Keratinocyte (primary cell): ENCODE measurements at regions not wholly inside any gene's neighbourhood (a gene's known extent, or its start where the extent isn't known, plus 50 kb on each side); places are given as distances from the start of the nearest gene placed in this dataset.

Experiments
- DNase-seq: peaks from one replicate; pipeline ENCODE4 v3.0.0-alpha.2; 2011; ENCODE audit warnings: low read depth, missing footprints, low spot score
- FAIRE-seq: peaks from 2 replicates; lab custom pipeline; 2011; peaks lifted over from hg19 to GRCh38; lab: Jason Lieb, UNC
- H2AFZ ChIP-seq: 2 replicates; pipeline ENCODE4 v1.6.0; 2012; ENCODE audit warnings: low read length, control low read depth, inconsistent platforms; ENCODE audit not compliant: control insufficient read depth
- H3K27ac ChIP-seq: 2 replicates; pipeline ENCODE4 v1.5.1; 2011; ENCODE audit warnings: low read length; ENCODE audit not compliant: control insufficient read depth, insufficient read depth
- H3K27me3 ChIP-seq: 3 replicates; pipeline ENCODE4 v1.6.0; 2011; ENCODE audit warnings: low read length; ENCODE audit not compliant: control insufficient read depth, insufficient read depth; ENCODE audit errors: extremely low read depth
- H3K36me3 ChIP-seq, 2 experiments: 2 replicates in 1 of 2; 3 replicates in 1 of 2; pipeline ENCODE4 v1.5.1; 2011; ENCODE audit warnings: low read length in 2 of 2, mild to moderate bottlenecking in 1 of 2; ENCODE audit not compliant: control insufficient read depth in 2 of 2, insufficient read depth in 2 of 2; ENCODE audit errors: extremely low read depth in 1 of 2
- H3K4me1 ChIP-seq: 3 replicates; pipeline ENCODE4 v1.5.1; 2011; ENCODE audit warnings: low read length; ENCODE audit not compliant: control insufficient read depth, insufficient read depth; ENCODE audit errors: extremely low read depth
- H3K4me2 ChIP-seq: 3 replicates; pipeline ENCODE4 v1.6.0; 2011; ENCODE audit warnings: low read depth, low read length; ENCODE audit not compliant: control insufficient read depth, insufficient read depth; ENCODE audit errors: extremely low read depth
- H3K4me3 ChIP-seq, 3 experiments: fragments of 200-600 bp in 1 of 3; sonication (generic) in 1 of 3; 2 replicates in 2 of 3; 3 replicates in 1 of 3; pipeline ENCODE4 v1.5.1; 2011 to 2016; ENCODE audit warnings: low read length in 3 of 3, mild to moderate bottlenecking in 3 of 3, control low read depth in 2 of 3, inconsistent platforms in 1 of 3, low read depth in 1 of 3, mixed read lengths in 1 of 3, mixed run types in 1 of 3, moderate library complexity in 1 of 3; ENCODE audit not compliant: control insufficient read depth in 2 of 3, insufficient read depth in 2 of 3; ENCODE audit errors: extremely low read depth in 1 of 3
- H3K79me2 ChIP-seq: 2 replicates; pipeline ENCODE4 v1.6.0; 2012; ENCODE audit warnings: low read length; ENCODE audit not compliant: control insufficient read depth, insufficient read depth
- H3K9ac ChIP-seq: 3 replicates; pipeline ENCODE4 v1.6.0; 2011; ENCODE audit warnings: low read length; ENCODE audit not compliant: control insufficient read depth, insufficient read depth; ENCODE audit errors: extremely low read depth
- H3K9me1 ChIP-seq: 3 replicates; pipeline ENCODE4 v1.6.0; 2011; ENCODE audit warnings: low read length; ENCODE audit not compliant: control insufficient read depth, insufficient read depth; ENCODE audit errors: extremely low read depth
- H3K9me3 ChIP-seq: 2 replicates; pipeline ENCODE4 v1.5.1; 2012; ENCODE audit warnings: low read depth, low read length; ENCODE audit not compliant: control insufficient read depth
- H4K20me1 ChIP-seq: 3 replicates; pipeline ENCODE4 v1.6.0; 2011; ENCODE audit warnings: low read length; ENCODE audit not compliant: control insufficient read depth, insufficient read depth; ENCODE audit errors: extremely low read depth
- EZH2 ChIP-seq: IDR thresholded peaks from one replicate; pipeline ENCODE4 v1.6.1; 2012; ENCODE audit warnings: inconsistent platforms, mild to moderate bottlenecking, low read length, moderate library complexity
- dilution Hi-C: fragments of 300-500 bp; cut with MboI; formaldehyde crosslinking; loops from one replicate; pipeline ENCODE4 v1.7.0; 2020; ENCODE audit warnings: low sequenced_read_pairs; ENCODE audit not compliant: extremely low pct_ligation_motif_present
- TF ChIP-seq, protein P1 (sequence below), 3 experiments: IDR thresholded peaks in 1 of 3; conservative IDR thresholded peaks in 1 of 3; optimal IDR thresholded peaks in 1 of 3; 2 replicates in 2 of 3; 3 replicates in 1 of 3; pipeline versions ENCODE3 to v1.5.1; 2011; ENCODE audit warnings: low read length in 3 of 3, mild to moderate bottlenecking in 3 of 3, moderate library complexity in 2 of 3, control low read depth in 1 of 3, inconsistent platforms in 1 of 3; ENCODE audit not compliant: insufficient read depth in 2 of 3; ENCODE audit errors: extremely low read depth in 1 of 3

DNA sequence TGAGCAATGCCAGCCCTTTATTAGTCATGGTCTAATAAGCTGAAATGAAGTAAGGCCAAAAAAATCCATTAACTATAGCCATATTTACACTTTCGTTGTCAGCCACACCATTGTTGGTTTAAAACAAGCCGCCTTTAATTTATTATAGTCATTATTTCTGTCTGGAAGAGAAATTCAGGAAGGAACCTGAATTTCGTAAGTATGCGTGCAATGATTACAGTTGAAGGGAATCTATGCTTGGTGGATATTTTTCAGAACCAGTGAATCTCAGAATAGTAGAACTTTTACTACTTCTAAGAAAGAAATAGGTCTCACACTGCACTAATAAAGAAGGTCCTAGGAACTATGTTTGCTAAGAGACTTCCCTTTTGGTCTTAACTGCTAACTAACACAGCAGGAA lies 59.1 kb downstream of the FAM43A start:
- Histone ChIP-seq H3K36me3 (no peaks in the 10 kb centered on the region), H3K4me2 (no peak overlapping the region), H4K20me1 (no peaks in the 10 kb centered on the region), H3K9me1 (no peaks in the 10 kb centered on the region), H2AFZ (no peak overlapping the region), H3K27me3 (peaks cover 7% of the 10 kb centered on the region), H3K79me2 (no peaks in the 10 kb centered on the region), H3K4me1 (peaks cover 2% of the 10 kb centered on the region), H3K9me3 (no peaks in the 10 kb centered on the region), H3K27ac (no peak overlapping the region), H3K4me3 (no peak overlapping the region), H3K9ac (no peak overlapping the region)
- DNase-seq: no peak
- TF ChIP-seq EZH2: no peak
- TF ChIP-seq, protein P1, sequence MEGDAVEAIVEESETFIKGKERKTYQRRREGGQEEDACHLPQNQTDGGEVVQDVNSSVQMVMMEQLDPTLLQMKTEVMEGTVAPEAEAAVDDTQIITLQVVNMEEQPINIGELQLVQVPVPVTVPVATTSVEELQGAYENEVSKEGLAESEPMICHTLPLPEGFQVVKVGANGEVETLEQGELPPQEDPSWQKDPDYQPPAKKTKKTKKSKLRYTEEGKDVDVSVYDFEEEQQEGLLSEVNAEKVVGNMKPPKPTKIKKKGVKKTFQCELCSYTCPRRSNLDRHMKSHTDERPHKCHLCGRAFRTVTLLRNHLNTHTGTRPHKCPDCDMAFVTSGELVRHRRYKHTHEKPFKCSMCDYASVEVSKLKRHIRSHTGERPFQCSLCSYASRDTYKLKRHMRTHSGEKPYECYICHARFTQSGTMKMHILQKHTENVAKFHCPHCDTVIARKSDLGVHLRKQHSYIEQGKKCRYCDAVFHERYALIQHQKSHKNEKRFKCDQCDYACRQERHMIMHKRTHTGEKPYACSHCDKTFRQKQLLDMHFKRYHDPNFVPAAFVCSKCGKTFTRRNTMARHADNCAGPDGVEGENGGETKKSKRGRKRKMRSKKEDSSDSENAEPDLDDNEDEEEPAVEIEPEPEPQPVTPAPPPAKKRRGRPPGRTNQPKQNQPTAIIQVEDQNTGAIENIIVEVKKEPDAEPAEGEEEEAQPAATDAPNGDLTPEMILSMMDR (optimal IDR thresholded peaks at IDR 0.05 in 1 of 3, IDR thresholded peaks at IDR 0.05 in 1 of 3, conservative IDR thresholded peaks at IDR 0.05 in 1 of 3; ENCODE audit: extremely low read depth in 1 of 3, insufficient read depth in 2 of 3, low read length in 3 of 3): no peak
- no peak for FAIRE-seq
- dilution Hi-C loops: no loop called here

DNA sequence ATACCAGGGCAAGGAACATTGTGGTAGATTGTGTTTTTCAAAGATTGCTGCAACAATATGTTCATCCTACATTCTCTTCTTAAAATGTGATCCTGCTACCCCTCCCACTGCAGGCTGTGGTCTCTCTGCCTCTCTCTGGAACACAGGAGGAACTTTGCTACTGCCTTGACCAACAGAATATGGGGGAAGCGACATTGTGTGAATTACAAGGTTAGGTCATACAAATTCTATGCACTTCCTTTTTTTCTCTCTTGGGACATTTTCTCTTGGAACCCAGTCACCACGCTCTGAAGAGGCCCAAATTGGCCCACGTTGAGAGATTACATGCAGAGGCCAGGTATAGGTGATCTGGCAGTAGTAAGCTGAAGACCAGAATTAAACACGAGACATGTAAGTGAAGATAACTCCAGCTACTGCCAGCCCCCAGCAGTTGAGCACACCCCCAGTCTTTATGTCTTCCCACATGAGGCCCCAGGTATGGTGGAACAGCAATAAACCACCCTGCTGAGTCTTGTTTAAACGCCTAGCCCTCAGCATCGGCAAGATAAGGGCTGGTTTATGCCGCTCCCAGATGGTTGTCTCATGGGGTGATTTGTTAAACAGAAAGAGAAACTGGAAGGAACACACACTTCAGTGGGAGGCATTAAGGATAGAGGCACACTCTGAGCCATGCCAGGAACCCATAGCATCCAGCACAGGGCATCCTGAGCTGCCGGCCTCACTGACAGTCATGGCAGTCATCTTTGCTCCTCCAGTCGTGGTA lies 59.9 kb downstream of the FAM43A start:
- H3K4me1 ChIP-seq: peaks cover 2% of the 10 kb centered on the region
- FAIRE-seq (no peak), DNase-seq (no peak)
- dilution Hi-C loops: no loop called here
- no peaks in the 10 kb centered on the region for H3K9me1 ChIP-seq
- H3K9me3 ChIP-seq: no peaks in the 10 kb centered on the region
- no peak overlapping the region for H3K27ac ChIP-seq
- peaks cover 7% of the 10 kb centered on the region for H3K27me3 ChIP-seq
- no peaks in the 10 kb centered on the region for H3K79me2 ChIP-seq
- no peak overlapping the region for H3K4me2 ChIP-seq
- no peak overlapping the region for H2AFZ ChIP-seq
- H3K9ac ChIP-seq: no peak overlapping the region
- no peaks in the 10 kb centered on the region for H3K36me3 ChIP-seq
- no peak overlapping the region for H3K4me3 ChIP-seq
- no peaks in the 10 kb centered on the region for H4K20me1 ChIP-seq
- TF ChIP-seq, protein P1 (optimal IDR thresholded peaks at IDR 0.05 in 1 of 3, IDR thresholded peaks at IDR 0.05 in 1 of 3, conservative IDR thresholded peaks at IDR 0.05 in 1 of 3; ENCODE audit: extremely low read depth in 1 of 3, insufficient read depth in 2 of 3, low read length in 3 of 3): no peak
- no peak for TF ChIP-seq EZH2
